Pulmonary artery endothelial cell (primary cell): ENCODE measurements at regions not wholly inside any gene's neighbourhood (a gene's known extent, or its start where the extent isn't known, plus 50 kb on each side); places are given as distances from the start of the nearest gene placed in this dataset.

Experiments
- DNase-seq: peaks from one replicate; pipeline ENCODE4 v3.0.0-alpha.2; 2011; ENCODE audit warnings: low read depth, low spot score

GRCh38 chr6:45714006-45714730, 301.5 kb downstream of the CLIC5 start:
- no peak for DNase-seq
